Glutamatergic neuron (in vitro differentiated cells): ENCODE measurements at regions not wholly inside any gene's neighbourhood (a gene's known extent, or its start where the extent isn't known, plus 50 kb on each side); places are given as distances from the start of the nearest gene placed in this dataset.
A peak's percentile ranks its signal among the peaks of the same experiment; 100 is the strongest.
"Not testable (repeated sequence)": the region's sequence is repeated elsewhere in the genome, so short reads cannot be mapped to it uniquely, and the experiment has no call there.

Source experiments
- DNase-seq: peaks from one replicate; pipeline ENCODE4 v3.0.0; 2022
- H3K27ac Mint-ChIP-seq: one replicate; pipeline ENCODE4 v1.8.0; 2020; ENCODE audit warnings: mild to moderate bottlenecking, mixed read lengths, inconsistent platforms; ENCODE audit not compliant: unreplicated experiment
- H3K27me3 Mint-ChIP-seq: one replicate; pipeline ENCODE4 v1.8.0; 2020; ENCODE audit warnings: mild to moderate bottlenecking, moderate library complexity, mixed read lengths, inconsistent platforms; ENCODE audit not compliant: unreplicated experiment
- H3K36me3 Mint-ChIP-seq: one replicate; pipeline ENCODE4 v1.8.0; 2020; ENCODE audit warnings: mild to moderate bottlenecking, mixed read lengths, inconsistent platforms; ENCODE audit not compliant: unreplicated experiment
- H3K4me1 Mint-ChIP-seq: one replicate; pipeline ENCODE4 v1.8.0; 2020; ENCODE audit warnings: mild to moderate bottlenecking, low read depth, mixed read lengths, inconsistent platforms; ENCODE audit not compliant: unreplicated experiment
- H3K4me3 Mint-ChIP-seq: one replicate; pipeline ENCODE4 v1.8.0; 2020; ENCODE audit warnings: mild to moderate bottlenecking, mixed read lengths, inconsistent platforms; ENCODE audit not compliant: unreplicated experiment
- H3K9me3 Mint-ChIP-seq: one replicate; pipeline ENCODE4 v1.8.0; 2020; ENCODE audit warnings: mild to moderate bottlenecking, moderate library complexity, mixed read lengths, inconsistent platforms; ENCODE audit not compliant: unreplicated experiment
- TF ChIP-seq, protein P1 (sequence below): fragments of 200-600 bp; sonication (generic); IDR thresholded peaks from one replicate; pipeline ENCODE4 v1.5.0; 2021; ENCODE audit not compliant: partially characterized antibody, unreplicated experiment

DNA sequence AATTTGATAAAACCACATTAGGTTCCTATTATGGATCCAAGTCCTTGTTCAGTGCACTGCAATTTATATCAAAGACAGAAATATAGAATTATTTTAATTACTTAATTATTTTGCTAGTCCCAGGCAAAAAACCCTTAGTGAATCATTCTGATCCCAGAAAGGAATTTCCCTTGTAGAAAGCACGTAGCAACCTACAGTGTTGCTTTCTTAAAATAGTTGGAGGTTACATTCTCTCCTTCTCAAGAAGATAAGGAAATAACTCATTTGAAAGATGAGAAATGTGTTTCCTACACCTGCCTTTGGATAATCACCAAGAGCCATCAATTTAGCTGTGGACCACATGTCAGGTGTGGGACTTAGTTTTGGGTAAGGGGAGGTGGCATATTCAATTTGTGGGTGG is 434.9 kb downstream of the SHISA9 start:
- no peak overlapping the region for H3K4me3 Mint-ChIP-seq
- H3K27me3 Mint-ChIP-seq = peaks cover 2% of the 10 kb centered on the region
- peaks cover 8% of the 10 kb centered on the region for H3K36me3 Mint-ChIP-seq
- H3K27ac Mint-ChIP-seq = no peak overlapping the region
- DNase-seq = no peak
- no peaks in the 10 kb centered on the region for H3K9me3 Mint-ChIP-seq
- TF ChIP-seq, protein P1, sequence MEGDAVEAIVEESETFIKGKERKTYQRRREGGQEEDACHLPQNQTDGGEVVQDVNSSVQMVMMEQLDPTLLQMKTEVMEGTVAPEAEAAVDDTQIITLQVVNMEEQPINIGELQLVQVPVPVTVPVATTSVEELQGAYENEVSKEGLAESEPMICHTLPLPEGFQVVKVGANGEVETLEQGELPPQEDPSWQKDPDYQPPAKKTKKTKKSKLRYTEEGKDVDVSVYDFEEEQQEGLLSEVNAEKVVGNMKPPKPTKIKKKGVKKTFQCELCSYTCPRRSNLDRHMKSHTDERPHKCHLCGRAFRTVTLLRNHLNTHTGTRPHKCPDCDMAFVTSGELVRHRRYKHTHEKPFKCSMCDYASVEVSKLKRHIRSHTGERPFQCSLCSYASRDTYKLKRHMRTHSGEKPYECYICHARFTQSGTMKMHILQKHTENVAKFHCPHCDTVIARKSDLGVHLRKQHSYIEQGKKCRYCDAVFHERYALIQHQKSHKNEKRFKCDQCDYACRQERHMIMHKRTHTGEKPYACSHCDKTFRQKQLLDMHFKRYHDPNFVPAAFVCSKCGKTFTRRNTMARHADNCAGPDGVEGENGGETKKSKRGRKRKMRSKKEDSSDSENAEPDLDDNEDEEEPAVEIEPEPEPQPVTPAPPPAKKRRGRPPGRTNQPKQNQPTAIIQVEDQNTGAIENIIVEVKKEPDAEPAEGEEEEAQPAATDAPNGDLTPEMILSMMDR = no peak
- H3K4me1 Mint-ChIP-seq = peaks cover 16% of the 10 kb centered on the region

DNA sequence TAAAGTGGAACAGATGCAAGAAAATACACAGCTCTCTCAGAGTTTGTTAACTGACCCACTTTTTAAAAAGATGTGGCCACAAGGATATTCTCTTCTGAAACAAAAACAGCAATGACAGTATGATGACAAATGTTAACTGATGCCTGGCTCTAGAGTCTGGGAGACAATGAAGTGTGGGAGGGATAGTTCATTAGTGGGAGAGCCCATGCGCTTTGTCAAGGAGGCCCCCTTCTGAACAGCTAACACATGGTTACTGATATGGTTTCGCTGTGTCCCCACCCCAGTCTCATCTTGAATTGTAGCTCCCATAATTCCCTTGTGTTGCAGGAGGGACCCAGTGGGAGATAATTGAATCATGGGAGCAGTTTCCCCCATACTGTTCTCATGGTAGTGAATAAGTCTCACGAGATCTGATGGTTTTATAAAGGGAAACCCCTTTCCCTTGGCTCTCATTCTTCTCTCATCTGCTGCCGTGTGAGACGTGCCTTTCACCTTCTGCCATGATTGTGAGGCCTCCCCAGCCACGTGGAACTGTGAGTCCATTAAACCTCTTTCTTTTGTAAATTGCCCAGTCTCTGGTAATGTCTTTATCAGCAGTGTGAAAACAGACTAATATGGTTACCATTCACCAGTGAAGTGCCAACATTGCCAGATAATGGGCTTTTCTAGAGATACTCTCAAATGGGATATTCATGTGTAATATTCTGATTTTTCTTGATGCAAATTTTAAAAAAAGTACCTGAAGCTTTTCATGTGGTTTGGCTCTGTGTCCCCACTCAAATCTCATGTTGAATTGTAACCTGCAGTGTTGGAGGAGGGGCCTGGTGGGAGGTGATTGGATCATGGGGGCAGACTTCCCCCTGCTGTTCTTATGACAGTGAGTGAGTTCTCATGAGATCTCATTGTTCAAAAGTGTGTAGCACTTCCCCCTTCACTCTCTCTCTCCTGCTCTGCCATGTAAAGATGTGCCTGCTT is 435.8 kb downstream of the SHISA9 start:
- H3K4me1 Mint-ChIP-seq = peaks cover 16% of the 10 kb centered on the region
- not testable (repeated sequence) for H3K9me3 Mint-ChIP-seq, DNase-seq, H3K4me3 Mint-ChIP-seq, H3K27me3 Mint-ChIP-seq, H3K36me3 Mint-ChIP-seq
- H3K27ac Mint-ChIP-seq = peak overlapping the region; percentile 71

DNA sequence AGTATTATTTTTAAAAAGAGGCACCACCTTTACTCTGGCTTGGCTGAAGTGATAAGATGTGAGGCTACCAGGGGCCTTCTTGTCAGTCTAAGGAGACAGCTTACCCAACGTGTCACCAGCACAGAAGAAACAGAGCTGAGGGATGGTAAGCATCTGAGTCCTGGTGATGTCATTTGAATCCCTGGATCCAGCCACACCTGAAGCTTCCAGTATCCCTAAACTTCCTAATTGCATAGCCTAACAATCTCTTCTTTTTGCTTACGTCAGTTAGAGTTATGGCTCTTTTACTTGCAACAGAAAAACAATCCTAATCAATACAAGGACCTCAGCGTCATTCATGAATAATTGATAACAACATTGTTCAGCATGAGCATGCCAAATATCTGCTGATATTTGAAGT is 436.6 kb downstream of the SHISA9 start:
- Mint-ChIP-seq H3K4me3 (no peak overlapping the region), H3K9me3 (no peaks in the 10 kb centered on the region), H3K27me3 (peaks cover 2% of the 10 kb centered on the region), H3K27ac (no peak overlapping the region), H3K4me1 (peaks cover 16% of the 10 kb centered on the region), H3K36me3 (peaks cover 4% of the 10 kb centered on the region)
- TF ChIP-seq, protein P1 = no peak
- no peak for DNase-seq

DNA sequence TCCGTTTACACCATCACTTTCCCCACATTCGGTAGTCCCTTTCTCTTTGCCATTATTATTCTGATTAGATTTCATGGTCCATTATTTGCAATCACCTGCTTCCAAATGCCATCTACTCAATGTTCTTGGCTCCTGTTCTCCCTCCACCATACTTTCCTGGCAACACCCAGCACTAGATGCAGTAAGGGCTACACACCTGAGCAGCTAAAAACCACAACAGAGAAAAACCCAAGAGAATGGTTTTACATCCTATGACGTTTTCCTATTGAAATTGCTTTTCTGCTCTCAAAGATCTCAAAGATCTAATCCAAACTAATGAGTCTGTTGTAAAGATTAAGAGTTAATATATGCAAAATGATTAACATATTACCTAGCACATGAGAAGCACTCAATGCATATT is 441.3 kb downstream of the SHISA9 start:
- DNase-seq = no peak
- TF ChIP-seq, protein P1 = no peak
- Mint-ChIP-seq H3K9me3 (no peaks in the 10 kb centered on the region), H3K27me3 (no peaks in the 10 kb centered on the region), H3K36me3 (no peaks in the 10 kb centered on the region), H3K27ac (no peak overlapping the region), H3K4me3 (no peak overlapping the region), H3K4me1 (peaks cover 1% of the 10 kb centered on the region)

DNA sequence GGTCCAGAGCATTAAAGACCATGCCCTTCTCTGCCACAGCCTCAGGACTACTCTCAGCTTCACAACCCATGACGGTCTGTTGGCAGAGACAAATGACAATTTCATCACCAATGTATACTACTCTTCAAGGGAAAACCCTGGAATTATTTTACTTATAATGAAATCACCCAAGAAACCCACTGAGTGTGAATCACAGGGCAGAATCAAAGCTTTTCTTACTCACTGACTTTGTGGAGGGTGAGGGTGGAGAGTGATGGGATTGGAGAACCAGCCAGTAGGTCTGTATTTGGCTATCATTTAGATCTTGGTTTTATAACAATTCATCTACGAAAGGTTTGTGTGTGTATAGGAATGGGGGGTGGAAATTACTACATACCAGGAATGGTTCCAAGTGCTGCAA is 442.6 kb downstream of the SHISA9 start:
- Mint-ChIP-seq H3K36me3 (no peaks in the 10 kb centered on the region), H3K4me1 (no peaks in the 10 kb centered on the region), H3K9me3 (no peaks in the 10 kb centered on the region), H3K4me3 (no peak overlapping the region), H3K27ac (no peak overlapping the region), H3K27me3 (no peaks in the 10 kb centered on the region)
- DNase-seq = no peak
- TF ChIP-seq, protein P1 = no peak
